ENCODE measurements at regions not wholly inside any gene's neighbourhood (a gene's known extent, or its start where the extent isn't known, plus 50 kb on each side); places are given as distances from the start of the nearest gene placed in this dataset.

- no peak for DNase-seq
Measured at GRCh38 chr17:73934696-73935095, 268.8 kb upstream of the RPL38 start.

GRCh38 chr17:73936908-73937627, 266.4 kb upstream of the RPL38 start:
- DNase-seq = no peak

GRCh38 chr17:73938706-73939105, 264.8 kb upstream of the RPL38 start:
- DNase-seq = no peak

GRCh38 chr17:73939806-73940205, 263.7 kb upstream of the RPL38 start:
- no peak for DNase-seq

GRCh38 chr17:73940511-73940910, 263.0 kb upstream of the RPL38 start:
- DNase-seq = no peak

- DNase-seq = no peak
Measured at GRCh38 chr17:73941919-73942530, 261.5 kb upstream of the RPL38 start.

- DNase-seq = no peak
Measured at GRCh38 chr17:73942703-73943415, 260.6 kb upstream of the RPL38 start.

- DNase-seq = no peak
Measured at GRCh38 chr17:73943416-73944110, 259.9 kb upstream of the RPL38 start.

GRCh38 chr17:73944366-73944765, 259.1 kb upstream of the RPL38 start:
- DNase-seq = no peak

- DNase-seq = no peak
Measured at GRCh38 chr17:73947281-73947965, 256.1 kb upstream of the RPL38 start.

- no peak for DNase-seq
Measured at GRCh38 chr17:73947966-73948355, 255.5 kb upstream of the RPL38 start.

- DNase-seq = no peak
Measured at GRCh38 chr17:73949903-73950592, 253.4 kb upstream of the RPL38 start.

GRCh38 chr17:73950593-73950914, 252.9 kb upstream of the RPL38 start:
- no peak for DNase-seq

GRCh38 chr17:73952082-73952479, 251.4 kb upstream of the RPL38 start:
- no peak for DNase-seq

- DNase-seq = no peak
Measured at GRCh38 chr17:73952480-73953205, 250.8 kb upstream of the RPL38 start.

GRCh38 chr17:73953206-73954033, 250.1 kb upstream of the RPL38 start:
- no peak for DNase-seq

GRCh38 chr17:73954951-73955350, 248.5 kb upstream of the RPL38 start:
- no peak for DNase-seq

GRCh38 chr17:73955616-73956015, 247.9 kb upstream of the RPL38 start:
- DNase-seq = no peak

- no peak for DNase-seq
Measured at GRCh38 chr17:73956169-73956568, 247.3 kb upstream of the RPL38 start.

GRCh38 chr17:73956595-73957465, 246.6 kb upstream of the RPL38 start:
- no peak for DNase-seq

All from NCI-H2081 treated with DMSO at 0.1 percent for 48 hours (cell line).